DMS 273 (cell line): ENCODE measurements at regions not wholly inside any gene's neighbourhood (a gene's known extent, or its start where the extent isn't known, plus 50 kb on each side); places are given as distances from the start of the nearest gene placed in this dataset.
"Not testable (repeated sequence)": the region's sequence is repeated elsewhere in the genome, so short reads cannot be mapped to it uniquely, and the experiment has no call there.

Experiments used
- DNase-seq: peaks from one replicate; lab custom pipeline; 2025; ENCODE audit not compliant: unreplicated experiment; lab: John Stamatoyannopoulos, UW

DNA sequence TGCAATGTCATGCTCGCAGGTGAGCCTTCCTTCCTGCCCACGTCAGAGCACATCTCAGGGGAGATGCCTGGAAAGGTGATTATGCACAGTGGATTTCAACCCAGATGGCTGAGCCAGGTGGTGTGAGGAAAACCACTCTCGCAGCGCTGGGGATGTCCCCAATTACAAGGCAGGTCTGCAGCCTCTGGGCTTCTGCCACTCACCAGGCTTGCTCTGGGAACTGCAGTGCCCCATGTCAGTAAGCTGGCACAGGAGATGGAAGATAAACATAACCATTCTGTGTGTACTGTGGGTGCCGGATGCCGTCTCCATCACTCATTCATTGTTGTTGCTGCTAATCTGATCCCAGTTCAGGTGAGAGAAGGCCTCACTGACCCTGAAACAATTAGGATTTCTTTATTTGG, 222.9 kb upstream of the PITRM1 start:
- no peak for DNase-seq

GRCh38 chr10:3395041-3395440, 222.5 kb upstream of the PITRM1 start:
- no peak for DNase-seq

GRCh38 chr10:3393958-3394357, 221.4 kb upstream of the PITRM1 start:
- no peak for DNase-seq

GRCh38 chr10:3391657-3392056, 219.1 kb upstream of the PITRM1 start:
- no peak for DNase-seq

- no peak for DNase-seq
These were observed 216.5 kb upstream of the PITRM1 start for GRCh38 chr10:3389130-3389529.

DNA sequence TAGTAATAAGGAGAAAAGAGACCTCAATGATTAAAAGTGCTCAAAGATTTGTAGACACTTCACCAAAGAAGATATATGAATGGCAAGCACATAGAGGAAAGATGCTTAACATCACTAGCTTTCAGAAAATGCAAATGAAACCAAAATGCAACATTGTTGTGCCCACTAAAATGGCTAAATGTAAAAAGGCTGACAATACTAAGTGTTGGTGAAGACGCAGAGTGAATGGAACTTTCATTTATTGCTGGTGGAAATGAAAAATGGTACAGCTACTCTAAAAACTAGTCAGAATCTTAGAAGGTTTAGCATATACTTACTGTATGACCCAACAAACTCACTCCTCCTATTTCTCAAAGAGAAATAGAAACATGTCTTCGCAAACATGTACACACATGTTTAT, 212.9 kb upstream of the PITRM1 start:
- no peak for DNase-seq

DNA sequence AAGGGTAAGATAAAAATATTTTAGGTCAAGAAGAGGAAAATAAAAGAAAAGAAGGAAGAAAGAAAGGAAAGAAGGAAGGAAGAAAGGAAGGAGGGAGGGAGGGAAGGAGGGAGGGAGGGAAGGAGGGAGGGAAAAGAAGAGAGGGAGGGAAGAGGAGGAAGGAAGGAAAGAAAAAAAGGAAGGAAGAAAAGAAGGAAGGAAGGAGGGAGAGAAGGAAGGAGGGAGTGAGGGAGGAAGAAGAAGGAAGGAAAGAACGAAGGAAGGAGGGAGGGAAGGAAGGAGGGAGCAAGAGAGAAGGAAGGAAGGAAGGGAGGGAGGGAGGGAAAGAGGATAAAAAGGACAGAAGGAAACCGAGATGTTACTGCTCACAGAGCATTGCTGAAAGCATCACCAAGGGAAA, 209.5 kb upstream of the PITRM1 start:
- DNase-seq: no peak

DNA sequence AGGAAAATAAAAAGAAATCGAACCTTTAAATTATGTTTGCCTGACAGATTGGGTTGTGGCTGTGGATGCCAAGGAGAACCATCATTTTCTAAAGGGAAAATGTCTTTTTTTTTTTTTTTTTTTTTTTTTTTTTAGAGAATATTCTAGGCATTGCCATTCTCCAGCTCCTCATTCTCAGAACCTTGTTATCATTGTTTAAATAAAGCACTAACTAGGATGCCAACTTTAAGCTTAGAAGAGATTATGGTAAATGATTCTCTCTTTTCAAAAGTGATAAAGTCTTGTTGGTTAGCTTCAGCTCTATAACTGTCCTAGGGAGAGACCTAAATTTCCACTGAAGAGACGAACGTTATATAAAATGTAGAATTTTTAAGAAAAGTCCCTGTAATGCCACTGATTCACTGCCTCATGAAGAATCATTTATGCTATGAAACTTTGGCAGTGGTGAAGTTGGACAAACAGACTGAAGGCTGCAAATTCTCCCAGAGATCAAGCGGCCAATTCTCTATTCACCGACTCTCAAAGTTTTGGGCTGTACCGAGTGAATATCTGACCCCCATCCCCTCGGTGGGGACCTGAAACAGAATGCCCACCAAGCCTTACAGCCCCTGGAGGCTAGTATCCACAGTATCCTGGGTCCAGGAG, 207.9 kb upstream of the PITRM1 start:
- DNase-seq: no peak

GRCh38 chr10:3376631-3377030, 204.0 kb upstream of the PITRM1 start:
- no peak for DNase-seq

- no peak for DNase-seq
These were observed 202.9 kb upstream of the PITRM1 start for GRCh38 chr10:3375505-3375904.

- DNase-seq: no peak
These were observed 202.3 kb upstream of the PITRM1 start for GRCh38 chr10:3374914-3375313.

DNA sequence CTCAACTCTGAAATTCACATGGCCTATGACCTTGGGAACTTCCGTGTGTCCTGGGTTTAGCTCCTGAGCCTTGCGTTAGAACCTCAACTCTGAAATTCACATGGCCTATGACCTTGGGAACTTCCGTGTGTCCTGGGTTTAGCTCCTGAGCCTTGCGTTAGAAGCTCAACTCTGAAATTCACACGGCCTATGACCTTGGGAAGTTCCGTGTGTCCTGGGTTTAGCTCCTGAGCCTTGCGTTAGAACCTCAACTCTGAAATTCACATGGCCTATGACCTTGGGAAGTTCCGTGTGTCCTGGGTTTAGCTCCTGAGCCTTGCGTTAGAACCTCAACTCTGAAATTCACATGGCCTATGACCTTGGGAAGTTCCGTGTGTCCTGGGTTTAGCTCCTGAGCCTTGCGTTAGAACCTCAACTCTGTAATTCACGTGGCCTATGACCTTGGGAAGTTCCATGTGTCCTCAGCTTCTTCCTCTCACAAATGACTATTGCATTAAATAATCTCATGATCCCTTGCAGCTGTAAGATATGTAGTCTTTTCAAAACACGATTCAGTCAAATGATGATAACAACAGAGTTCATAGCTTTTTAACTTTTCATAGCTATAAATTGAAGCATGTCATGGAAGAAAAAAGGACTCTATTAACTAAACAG, 200.9 kb upstream of the PITRM1 start:
- DNase-seq: not testable (repeated sequence)

GRCh38 chr10:3372281-3372680, 199.7 kb upstream of the PITRM1 start:
- no peak for DNase-seq

DNA sequence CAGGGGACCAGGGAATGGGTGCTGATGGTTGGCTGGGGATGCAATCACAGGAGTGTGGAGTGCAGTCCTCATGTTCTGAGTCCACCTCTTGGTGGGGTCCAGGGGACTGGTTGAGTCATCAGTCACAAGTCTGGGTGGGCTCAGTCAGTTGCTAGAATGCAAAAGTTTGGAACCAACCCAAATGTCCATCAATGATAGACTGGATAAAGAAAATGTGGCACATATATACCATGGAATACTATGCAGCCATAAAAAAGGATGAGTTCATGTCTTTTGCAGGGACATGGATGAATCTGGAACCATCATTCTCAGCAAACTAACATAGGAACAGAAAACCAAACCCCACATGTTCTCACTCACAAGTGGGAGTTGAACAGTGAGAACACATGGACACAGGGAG, 199.0 kb upstream of the PITRM1 start:
- not testable (repeated sequence) for DNase-seq

- no peak for DNase-seq
These were observed 194.3 kb upstream of the PITRM1 start for GRCh38 chr10:3366735-3367405.

GRCh38 chr10:3366043-3366442, 193.5 kb upstream of the PITRM1 start:
- DNase-seq: no peak

DNA sequence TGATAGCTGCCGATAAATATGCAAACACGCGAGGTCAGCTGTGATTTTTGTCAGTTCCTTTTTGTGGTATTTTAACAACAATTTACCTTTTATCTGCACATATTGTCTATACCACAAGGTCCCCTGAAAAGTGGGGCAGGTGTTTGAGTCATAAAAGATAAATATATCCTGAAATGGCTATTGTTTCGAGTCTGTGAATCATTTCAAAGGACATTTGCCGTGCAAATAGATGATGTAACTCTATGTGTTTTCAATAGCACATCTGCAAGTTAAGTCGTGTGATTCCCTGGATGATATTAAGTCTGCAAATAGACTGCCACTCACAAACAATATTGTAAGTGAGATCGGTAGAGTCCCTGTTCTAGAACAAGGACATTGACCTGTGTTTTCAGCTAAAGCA, 193.0 kb upstream of the PITRM1 start:
- no peak for DNase-seq

DNA sequence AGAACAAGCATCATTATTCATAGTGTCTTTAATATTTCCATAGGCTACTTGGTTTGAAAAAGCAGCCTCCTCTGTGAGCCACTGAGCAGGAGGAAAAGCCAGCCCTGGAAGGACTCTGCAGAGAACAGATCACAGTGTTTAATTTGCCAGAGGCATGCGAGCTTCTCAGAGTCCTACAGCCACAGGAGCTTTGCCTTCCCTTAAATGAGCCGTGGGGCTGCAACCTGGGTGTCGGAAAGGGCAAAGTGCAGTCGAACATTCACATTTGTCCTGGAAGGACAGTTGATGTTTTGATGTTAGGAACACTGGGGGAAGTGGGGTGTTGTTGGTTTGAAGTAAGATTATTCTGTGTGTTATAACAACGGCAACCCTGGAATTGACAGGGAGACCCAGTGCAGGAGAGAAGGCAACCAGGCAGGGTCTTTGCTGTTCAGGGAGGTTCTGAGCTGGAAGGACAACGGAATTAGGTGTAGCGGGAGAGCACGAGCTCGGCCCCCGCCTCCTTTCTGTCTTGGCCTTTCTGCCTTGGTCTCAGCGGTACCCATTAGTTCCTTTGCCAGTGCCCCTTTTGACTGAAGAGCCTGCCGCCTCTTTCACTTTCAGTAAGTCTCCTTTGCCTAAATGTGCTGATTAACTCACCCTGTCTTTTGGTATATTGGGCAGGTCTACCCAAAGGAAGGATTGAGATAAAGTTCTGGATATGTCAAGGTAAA, 192.3 kb upstream of the PITRM1 start:
- DNase-seq: no peak

- DNase-seq: no peak
These were observed 190.9 kb upstream of the PITRM1 start for GRCh38 chr10:3363311-3364045.

DNA sequence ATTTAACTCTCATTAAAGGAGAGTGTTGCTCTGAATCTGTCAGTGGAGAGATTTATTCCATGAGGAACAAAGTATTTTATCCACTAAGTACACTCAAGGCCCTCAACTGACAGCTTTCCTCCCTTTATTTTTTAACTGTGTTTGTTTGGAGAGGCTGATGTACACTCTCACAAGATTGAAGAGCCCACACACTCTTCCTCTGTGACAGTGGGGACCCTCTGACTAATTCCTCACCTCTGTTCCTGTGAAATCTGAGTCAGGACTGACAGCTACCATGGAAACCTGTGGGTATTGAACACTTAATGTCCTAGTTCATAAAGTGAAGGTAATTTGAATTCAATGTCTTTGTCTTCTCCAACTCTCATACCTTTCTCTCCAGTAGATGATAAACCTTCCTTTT, 189.8 kb upstream of the PITRM1 start:
- no peak for DNase-seq

- no peak for DNase-seq
These were observed 189.1 kb upstream of the PITRM1 start for GRCh38 chr10:3361640-3362039.
